ENCODE measurements at regions not wholly inside any gene's neighbourhood (a gene's known extent, or its start where the extent isn't known, plus 50 kb on each side); places are given as distances from the start of the nearest gene placed in this dataset.

DNA sequence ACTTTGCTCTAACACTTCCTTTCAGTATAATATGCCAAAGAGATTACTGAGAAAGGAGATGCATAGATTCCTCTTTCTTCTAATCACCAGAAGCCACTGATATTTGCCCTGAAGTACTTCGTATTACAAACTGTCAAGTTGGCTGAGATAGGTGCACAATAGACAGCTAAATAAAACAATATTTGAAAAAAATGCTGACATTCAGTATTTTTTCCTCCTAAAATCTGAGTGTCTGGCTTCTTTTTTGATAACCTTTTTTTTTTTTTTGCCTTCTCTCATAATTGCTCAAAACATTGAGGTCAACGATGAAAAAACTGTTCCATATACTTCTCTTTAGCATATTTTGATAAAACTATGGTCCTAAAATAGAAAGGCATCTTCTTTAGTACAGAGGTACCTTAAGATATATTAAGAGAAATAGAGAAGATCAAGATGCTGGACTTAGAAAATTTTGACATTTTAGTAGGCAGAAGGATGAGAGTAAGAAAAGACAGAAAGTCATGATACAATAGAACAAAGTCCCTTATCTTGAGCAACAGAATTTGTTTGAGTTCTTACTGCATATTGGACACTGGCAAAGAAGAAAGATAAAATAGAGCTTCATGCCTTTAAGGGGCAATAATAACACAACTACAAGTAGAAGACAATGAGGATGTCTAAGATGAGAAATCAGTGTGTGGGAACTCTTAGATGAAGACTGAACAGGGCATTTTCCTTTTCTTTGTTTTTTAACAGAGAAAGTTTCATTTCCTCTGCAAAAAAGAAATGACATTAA lies 220.7 kb downstream of the PTH2R start:
- Histone ChIP-seq H3K4me1 (no peaks in the 10 kb centered on the region), H3K4me3 (no peak overlapping the region), H3K9me3 (no peaks in the 10 kb centered on the region), H3K27ac (no peak overlapping the region), H3K27me3 (no peaks in the 10 kb centered on the region), H3K36me3 (no peaks in the 10 kb centered on the region)
- 66% methylated on average over 2 of the region's 2 CpGs for whole genome bisulfite sequencing, 2 donors
- DNase-seq (no peak), ATAC-seq (no peak)
- TF ChIP-seq, protein P1, sequence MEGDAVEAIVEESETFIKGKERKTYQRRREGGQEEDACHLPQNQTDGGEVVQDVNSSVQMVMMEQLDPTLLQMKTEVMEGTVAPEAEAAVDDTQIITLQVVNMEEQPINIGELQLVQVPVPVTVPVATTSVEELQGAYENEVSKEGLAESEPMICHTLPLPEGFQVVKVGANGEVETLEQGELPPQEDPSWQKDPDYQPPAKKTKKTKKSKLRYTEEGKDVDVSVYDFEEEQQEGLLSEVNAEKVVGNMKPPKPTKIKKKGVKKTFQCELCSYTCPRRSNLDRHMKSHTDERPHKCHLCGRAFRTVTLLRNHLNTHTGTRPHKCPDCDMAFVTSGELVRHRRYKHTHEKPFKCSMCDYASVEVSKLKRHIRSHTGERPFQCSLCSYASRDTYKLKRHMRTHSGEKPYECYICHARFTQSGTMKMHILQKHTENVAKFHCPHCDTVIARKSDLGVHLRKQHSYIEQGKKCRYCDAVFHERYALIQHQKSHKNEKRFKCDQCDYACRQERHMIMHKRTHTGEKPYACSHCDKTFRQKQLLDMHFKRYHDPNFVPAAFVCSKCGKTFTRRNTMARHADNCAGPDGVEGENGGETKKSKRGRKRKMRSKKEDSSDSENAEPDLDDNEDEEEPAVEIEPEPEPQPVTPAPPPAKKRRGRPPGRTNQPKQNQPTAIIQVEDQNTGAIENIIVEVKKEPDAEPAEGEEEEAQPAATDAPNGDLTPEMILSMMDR (IDR thresholded peaks at IDR 0.05), result no peak
- intact Hi-C loops (cut with DNase I), result no loop called here

DNA sequence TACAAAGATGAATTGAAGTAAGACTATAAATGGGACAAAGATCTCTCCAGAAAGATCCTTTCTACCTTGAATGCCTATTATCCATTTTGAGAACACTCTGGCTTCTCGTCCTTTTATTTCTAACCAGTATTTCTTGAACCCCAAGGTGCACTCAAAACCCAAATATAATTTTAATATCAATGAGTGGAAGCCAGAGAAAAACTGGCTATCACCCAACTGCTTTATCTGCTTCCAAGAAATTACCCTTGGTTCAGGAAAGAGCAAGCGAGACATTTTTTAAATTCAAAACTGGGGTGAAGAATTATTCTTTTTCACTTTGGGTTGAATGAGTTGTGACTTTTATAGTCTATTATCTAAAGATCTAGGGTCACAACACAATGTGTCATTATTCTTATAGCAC lies 221.3 kb downstream of the PTH2R start:
- Histone ChIP-seq H3K4me3 (no peak overlapping the region), H3K4me1 (no peaks in the 10 kb centered on the region), H3K36me3 (no peaks in the 10 kb centered on the region), H3K27ac (no peak overlapping the region), H3K9me3 (peaks cover 0 to 6% (median 0%) of the 10 kb centered on the region in 11 donors), H3K27me3 (no peaks in the 10 kb centered on the region)
- ATAC-seq, result no peak
- no peak for DNase-seq
- 45 to 65% methylated on average over 2 of the region's 2 CpGs for WGBS, 2 donors
- TF ChIP-seq, protein P1 (IDR thresholded peaks at IDR 0.05), result no peak
- intact Hi-C loops (cut with DNase I), result no loop called here

DNA sequence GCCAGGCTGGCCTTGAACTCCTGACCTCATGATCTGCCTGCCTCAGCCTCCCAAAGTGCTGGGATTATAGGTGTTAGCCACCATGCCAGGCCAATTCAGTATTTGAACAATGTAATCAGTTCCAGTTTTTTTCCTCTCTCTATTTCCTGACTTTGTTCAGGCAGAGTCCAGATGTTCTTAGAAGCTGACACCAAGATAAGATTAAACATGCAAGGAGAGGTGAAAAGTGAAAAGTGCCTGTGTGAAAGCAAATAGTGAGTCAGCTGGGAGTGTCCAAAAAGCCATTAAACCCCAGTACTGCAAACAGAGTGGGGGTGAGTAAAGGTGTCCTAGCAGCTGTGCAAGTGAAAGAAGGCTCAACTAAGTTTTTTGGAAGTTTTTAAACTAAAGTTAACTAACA lies 231.5 kb downstream of the PTH2R start:
- H3K4me3 ChIP-seq, result no peak overlapping the region
- no peak for ATAC-seq
- no peak overlapping the region for H3K27ac ChIP-seq
- peaks cover 0 to 16% (median 0%) of the 10 kb centered on the region in 11 donors for H3K9me3 ChIP-seq
- no peaks in the 10 kb centered on the region for H3K4me1 ChIP-seq
- H3K27me3 ChIP-seq, result no peaks in the 10 kb centered on the region
- no peak for DNase-seq
- TF ChIP-seq, protein P1 (IDR thresholded peaks at IDR 0.05), result no peak
- no peaks in the 10 kb centered on the region for H3K36me3 ChIP-seq
- intact Hi-C loops (cut with DNase I), result no loop called here

DNA sequence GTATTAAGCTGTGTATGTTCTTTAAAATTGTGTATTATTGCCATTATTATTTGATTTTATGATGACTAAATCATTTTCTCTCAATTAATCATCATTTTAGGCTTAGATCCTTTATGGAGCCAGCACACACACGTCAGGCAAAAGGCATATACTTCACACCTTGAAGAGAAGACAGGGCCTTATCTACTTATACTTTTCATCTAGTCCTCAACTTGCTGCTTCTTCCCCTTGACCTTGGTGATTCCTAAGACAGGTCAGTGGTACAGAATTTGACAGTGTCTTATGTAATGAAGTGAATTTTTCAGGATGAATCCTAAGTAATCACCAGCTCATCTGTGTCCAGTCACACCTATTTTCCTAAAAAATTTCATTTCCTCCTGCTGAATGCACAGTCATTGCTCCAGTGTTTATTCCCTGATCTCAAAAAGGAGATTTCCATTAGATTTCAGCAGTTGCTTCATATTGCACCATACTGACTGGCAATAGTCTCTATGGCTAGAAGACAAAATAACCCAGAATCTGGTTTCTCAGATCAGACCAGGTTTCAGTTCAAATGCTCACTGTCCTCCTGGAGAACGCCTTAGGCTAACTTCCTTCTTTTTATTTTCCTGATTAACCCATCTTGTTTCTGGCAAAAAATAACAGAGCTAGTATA lies 235.7 kb downstream of the PTH2R start:
- TF ChIP-seq, protein P1 (IDR thresholded peaks at IDR 0.05), result no peak
- ATAC-seq (no peak), DNase-seq (no peak)
- Histone ChIP-seq H3K9me3 (no peaks in the 10 kb centered on the region), H3K4me3 (no peak overlapping the region), H3K27ac (no peak overlapping the region), H3K27me3 (no peaks in the 10 kb centered on the region), H3K4me1 (no peaks in the 10 kb centered on the region), H3K36me3 (no peaks in the 10 kb centered on the region)
- intact Hi-C loops (cut with DNase I), result no loop called here
- WGBS, 2 donors, result 52 to 59% methylated on average over 2 of the region's 2 CpGs

All from heart right ventricle (tissue), 16 donors.